Fibroblast of skin of back (primary cell): ENCODE measurements at regions not wholly inside any gene's neighbourhood (a gene's known extent, or its start where the extent isn't known, plus 50 kb on each side); places are given as distances from the start of the nearest gene placed in this dataset.

ENCODE experiments used
- DNase-seq: peaks from one replicate; pipeline ENCODE4 v3.0.0-alpha.2; 2013

GRCh38 chr2:156697906-156698305 is 261.7 kb downstream of the GPD2 start:
- DNase-seq = no peak

GRCh38 chr2:156700681-156701080 is 264.5 kb downstream of the GPD2 start:
- no peak for DNase-seq

- DNase-seq = no peak
Measured at GRCh38 chr2:156702541-156702940, 266.4 kb downstream of the GPD2 start.

DNA sequence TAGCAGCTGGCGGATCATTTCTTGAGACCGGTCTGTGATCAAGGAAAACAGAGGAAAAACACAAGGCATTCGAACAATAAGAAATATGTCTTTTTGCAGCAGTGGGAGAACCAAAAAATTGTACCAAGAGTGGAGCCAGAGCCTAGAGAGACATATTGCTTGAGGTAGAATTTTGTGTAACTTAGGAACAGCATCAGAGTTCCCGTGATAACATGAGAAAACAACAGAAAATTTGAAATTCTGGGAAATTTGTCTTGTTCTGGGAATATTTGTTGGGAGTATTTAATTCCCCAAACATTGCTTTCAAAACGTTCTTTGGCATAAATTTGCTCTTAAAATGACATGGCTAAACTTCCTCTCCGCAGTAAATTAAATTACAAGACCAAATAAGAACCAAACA is 267.5 kb downstream of the GPD2 start:
- no peak for DNase-seq

DNA sequence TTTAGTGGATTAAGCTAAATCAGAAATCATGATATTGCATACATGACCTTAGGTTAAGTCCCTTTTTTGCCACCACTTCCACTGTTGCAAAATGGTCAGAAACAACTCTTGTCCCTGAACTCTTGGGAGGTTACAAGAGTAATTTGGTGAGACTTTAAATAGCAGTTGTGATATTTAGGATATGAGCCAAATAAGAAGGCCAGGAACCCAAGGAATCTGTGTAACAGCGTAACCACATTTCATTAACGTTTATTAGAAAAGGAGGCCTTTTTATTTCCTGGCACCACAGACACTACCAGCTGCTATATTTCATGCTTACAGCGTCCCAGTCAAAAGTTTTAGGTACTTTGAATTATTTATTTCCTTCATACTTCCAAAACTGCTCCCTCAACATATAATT is 268.0 kb downstream of the GPD2 start:
- no peak for DNase-seq

- no peak for DNase-seq
Measured at GRCh38 chr2:156704617-156705016, 268.4 kb downstream of the GPD2 start.

- DNase-seq = no peak
Measured at GRCh38 chr2:156706576-156706975, 270.4 kb downstream of the GPD2 start.

GRCh38 chr2:156708051-156708450 is 271.9 kb downstream of the GPD2 start:
- no peak for DNase-seq

- no peak for DNase-seq
Measured at GRCh38 chr2:156709091-156709490, 272.9 kb downstream of the GPD2 start.

- DNase-seq = no peak
Measured at GRCh38 chr2:156719036-156719435, 282.9 kb downstream of the GPD2 start.

GRCh38 chr2:156727867-156728266 is 291.7 kb downstream of the GPD2 start:
- no peak for DNase-seq

- no peak for DNase-seq
Measured at GRCh38 chr2:156728328-156728727, 292.1 kb downstream of the GPD2 start.

DNA sequence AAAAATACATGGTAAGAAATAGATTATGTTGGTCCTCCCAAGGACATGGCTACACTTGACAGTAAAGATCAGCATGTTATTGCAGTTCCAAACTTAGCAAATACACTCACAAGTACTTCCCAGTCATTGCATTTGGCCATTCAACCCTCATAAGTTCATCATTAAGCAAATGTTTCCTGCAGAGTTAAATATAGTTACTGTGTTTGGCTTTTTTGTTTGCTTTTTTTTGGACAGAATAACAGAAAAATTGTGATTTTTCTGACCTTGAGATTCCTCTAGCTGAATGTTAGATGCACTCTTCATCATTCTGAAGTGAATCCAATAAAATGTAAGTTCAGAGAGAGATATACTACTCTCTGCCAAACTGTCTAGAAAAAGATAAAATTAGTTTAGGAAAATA is 295.3 kb downstream of the GPD2 start:
- DNase-seq = no peak

GRCh38 chr2:156736950-156737349 is 300.8 kb downstream of the GPD2 start:
- DNase-seq = no peak

DNA sequence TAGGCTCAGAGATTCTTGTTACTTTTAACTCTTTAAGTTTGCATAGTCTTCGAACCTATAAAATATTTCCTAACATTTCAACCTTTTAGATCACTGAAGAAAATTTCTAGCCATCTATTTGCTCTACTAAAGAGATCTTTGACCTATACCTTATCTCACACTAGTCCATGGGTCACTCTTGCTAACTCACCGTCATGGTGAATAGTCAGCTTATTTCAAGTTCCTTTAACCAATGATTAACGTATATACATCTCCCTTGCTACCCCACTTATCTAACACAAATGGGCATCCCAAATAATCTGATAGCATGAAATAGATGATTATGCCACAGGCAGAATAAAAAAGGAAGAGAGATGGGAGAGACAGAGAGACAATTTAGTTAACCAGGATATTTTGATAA is 303.1 kb downstream of the GPD2 start:
- no peak for DNase-seq

DNA sequence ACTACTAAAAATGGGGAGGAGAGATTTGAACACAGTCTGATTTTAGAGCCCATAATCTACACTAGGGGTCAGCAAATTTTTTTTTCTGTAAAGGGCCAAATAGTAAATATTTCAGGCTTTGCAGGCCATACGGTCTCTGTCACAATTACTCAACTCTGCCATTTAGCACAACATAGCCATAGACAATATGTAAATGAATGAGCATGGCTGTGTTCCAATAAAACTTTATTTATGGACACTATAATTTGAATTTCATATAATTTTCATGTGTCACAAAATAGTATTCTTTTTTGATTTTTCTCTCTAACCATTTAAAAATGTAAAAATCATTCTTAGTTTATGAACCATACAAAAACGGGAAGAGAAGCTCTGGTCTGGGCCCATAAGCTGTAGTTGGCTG is 309.4 kb downstream of the GPD2 start:
- DNase-seq = no peak

DNA sequence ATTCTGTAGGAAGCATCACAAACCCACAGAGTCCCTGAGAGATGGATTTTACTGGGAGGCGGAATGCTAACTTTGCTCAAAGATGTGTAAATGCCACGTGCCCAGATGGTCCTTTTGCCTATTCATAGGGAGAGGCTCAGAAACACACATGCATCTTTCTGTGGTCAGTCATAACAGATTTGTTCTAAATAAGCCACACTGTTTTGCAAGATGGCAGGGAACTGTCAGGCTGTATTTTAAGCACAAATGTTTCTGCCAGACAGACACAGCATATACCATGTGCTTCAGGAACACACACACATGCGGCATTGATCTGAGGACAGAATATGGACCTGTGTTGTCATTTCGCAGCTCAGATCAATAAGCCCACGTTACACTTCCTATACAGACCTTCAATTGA is 312.0 kb downstream of the GPD2 start:
- DNase-seq = no peak

DNA sequence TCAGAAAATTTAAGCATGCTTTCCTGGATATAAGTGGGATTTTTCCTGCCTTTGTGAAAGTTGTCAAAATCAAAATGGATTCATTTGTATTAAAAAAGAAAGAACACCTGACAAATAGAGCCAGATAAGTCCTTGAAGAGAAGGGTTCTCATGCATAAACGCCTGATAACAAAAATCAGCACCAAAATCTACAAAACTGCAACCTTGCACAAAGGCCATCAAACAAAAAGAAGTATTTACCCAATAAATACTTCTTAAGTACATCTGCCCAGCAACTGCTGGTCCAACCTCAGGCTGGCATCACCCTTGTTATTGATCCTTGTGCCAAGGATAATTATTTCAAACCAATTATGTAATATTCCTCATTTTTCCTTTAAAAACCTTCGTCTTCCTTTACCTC is 315.9 kb downstream of the GPD2 start:
- DNase-seq = no peak

DNA sequence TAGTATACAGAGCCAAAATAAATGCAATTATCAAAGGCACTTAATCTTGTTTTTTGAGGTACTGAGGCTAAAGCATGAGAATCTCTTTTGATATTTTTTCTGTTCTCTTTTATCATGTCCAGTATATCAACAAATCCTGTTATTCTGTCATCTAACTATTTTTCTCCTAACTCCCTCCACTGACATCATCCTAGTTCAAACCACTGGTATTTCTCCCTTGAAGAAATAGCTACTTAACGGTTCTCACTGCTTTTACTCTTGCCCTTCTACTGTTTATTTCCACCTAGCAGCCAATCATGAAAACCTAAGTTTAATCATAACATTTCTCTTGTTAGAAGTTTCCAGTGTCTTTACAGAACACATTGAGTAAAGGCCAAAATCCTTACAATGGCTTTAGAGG is 317.6 kb downstream of the GPD2 start:
- DNase-seq = no peak

- no peak for DNase-seq
Measured at GRCh38 chr2:156756516-156756915, 320.3 kb downstream of the GPD2 start.

DNA sequence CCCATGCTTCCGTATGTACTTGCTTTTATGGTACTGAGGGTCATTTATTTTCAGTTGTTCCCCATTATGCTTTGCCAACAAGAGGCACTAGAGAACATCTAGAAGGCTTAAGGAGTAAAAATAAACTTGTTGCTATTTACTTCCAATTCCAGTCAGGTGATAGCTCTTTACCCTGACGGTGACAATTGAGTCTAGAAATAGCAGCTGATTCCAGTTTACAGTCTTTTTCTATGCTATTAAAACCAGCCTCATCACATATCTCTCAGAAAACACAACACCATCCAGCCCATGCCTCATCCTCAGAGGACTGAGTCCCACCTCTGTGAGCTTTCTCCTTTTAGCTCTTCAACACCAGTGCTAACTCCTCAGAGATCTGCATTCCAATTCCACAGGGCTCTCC is 327.0 kb downstream of the GPD2 start:
- DNase-seq = no peak

DNA sequence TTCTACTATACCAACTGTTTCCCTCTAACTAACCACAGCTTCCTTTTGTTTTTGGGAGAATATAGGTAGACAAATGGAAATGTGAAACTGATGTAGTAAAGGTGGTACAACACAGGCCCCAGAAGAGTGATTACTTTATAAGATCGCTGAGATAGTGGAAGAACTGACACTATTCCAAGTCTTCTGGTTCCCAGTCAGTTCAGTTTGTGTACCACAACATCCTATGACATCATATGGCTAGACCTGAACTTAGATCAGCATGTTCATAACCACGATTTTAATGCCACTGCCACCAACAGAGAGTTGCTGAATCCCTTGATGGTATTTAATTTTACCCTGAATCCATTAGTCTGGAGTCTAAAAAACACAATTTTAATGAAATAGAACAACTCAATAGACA is 328.9 kb downstream of the GPD2 start:
- DNase-seq = no peak

DNA sequence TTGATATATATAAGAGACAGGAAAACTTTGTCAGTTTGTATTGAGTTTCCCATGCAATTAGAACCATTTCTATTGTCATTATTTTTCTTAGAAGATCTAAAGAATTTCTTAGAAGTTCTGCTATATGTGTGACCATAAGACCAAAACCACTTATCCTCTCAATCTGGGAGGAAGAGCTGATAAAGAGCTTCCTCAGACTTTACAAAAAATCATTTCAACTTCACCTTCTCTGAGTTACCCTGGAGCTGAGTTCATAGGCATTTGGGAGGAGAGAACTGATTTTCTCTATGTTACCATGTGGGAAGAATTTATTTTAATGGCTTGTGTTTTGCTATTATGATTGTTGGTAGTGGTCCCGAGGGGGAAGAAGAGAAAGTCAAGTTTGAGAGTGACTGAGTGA is 329.3 kb downstream of the GPD2 start:
- DNase-seq = no peak

GRCh38 chr2:156769802-156770201 is 333.6 kb downstream of the GPD2 start:
- DNase-seq = no peak

GRCh38 chr2:156778916-156779315 is 342.7 kb downstream of the GPD2 start:
- no peak for DNase-seq
